ENCODE measurements at regions not wholly inside any gene's neighbourhood (a gene's known extent, or its start where the extent isn't known, plus 50 kb on each side); places are given as distances from the start of the nearest gene placed in this dataset.

GRCh38 chr2:207385076-207385475, 144.7 kb upstream of the CREB1 start:
- H3K9me3 ChIP-seq (ENCODE audit: control insufficient read depth in 1 of 2, low read length in 2 of 2), result peaks cover 0 to 3% of the 10 kb centered on the region in 2 donors
- H3K27me3 ChIP-seq (ENCODE audit: control insufficient read depth in 1 of 2, insufficient read depth in 2 of 2, low read length in 2 of 2), result no peaks in the 10 kb centered on the region
- H3K36me3 ChIP-seq (ENCODE audit: control insufficient read depth in 1 of 2, insufficient read depth in 2 of 2, low read length in 2 of 2), result no peaks in the 10 kb centered on the region

GRCh38 chr2:207385903-207386302, 143.9 kb upstream of the CREB1 start:
- no peak overlapping the region for H3K27ac ChIP-seq (ENCODE audit: low read depth, low read length)
- H3K4me3 ChIP-seq (ENCODE audit: low read depth in 1 of 2, low read length in 2 of 2), result no peak overlapping the region
- H3K4me1 ChIP-seq (ENCODE audit: control insufficient read depth in 1 of 2, insufficient read depth in 2 of 2, low read length in 2 of 2), result no peaks in the 10 kb centered on the region
- no peaks in the 10 kb centered on the region for H3K27me3 ChIP-seq (ENCODE audit: control insufficient read depth in 1 of 2, insufficient read depth in 2 of 2, low read length in 2 of 2)
- H3K36me3 ChIP-seq (ENCODE audit: control insufficient read depth in 1 of 2, insufficient read depth in 2 of 2, low read length in 2 of 2), result no peaks in the 10 kb centered on the region
- peaks cover 0 to 3% of the 10 kb centered on the region in 2 donors for H3K9me3 ChIP-seq (ENCODE audit: control insufficient read depth in 1 of 2, low read length in 2 of 2)
- H3K9ac ChIP-seq (ENCODE audit: low read depth in 1 of 2, low read length in 2 of 2), result no peak overlapping the region

More at GRCh38 chr2:207385076-207385475, 144.7 kb upstream of the CREB1 start:
- Histone ChIP-seq H3K27ac (ENCODE audit: low read depth, low read length) (no peak overlapping the region), H3K4me3 (ENCODE audit: low read depth in 1 of 2, low read length in 2 of 2) (no peak overlapping the region), H3K4me1 (ENCODE audit: control insufficient read depth in 1 of 2, insufficient read depth in 2 of 2, low read length in 2 of 2) (no peaks in the 10 kb centered on the region), H3K9ac (ENCODE audit: low read depth in 1 of 2, low read length in 2 of 2) (no peak overlapping the region)

- H3K9ac ChIP-seq (ENCODE audit: low read depth in 1 of 2, low read length in 2 of 2), result no peak overlapping the region
- no peaks in the 10 kb centered on the region for H3K9me3 ChIP-seq (ENCODE audit: control insufficient read depth in 1 of 2, low read length in 2 of 2)
- H3K27me3 ChIP-seq (ENCODE audit: control insufficient read depth in 1 of 2, insufficient read depth in 2 of 2, low read length in 2 of 2), result no peaks in the 10 kb centered on the region
- no peaks in the 10 kb centered on the region for H3K4me1 ChIP-seq (ENCODE audit: control insufficient read depth in 1 of 2, insufficient read depth in 2 of 2, low read length in 2 of 2)
- H3K36me3 ChIP-seq (ENCODE audit: control insufficient read depth in 1 of 2, insufficient read depth in 2 of 2, low read length in 2 of 2), result no peaks in the 10 kb centered on the region
- no peak overlapping the region for H3K4me3 ChIP-seq (ENCODE audit: low read depth in 1 of 2, low read length in 2 of 2)
- no peak overlapping the region for H3K27ac ChIP-seq (ENCODE audit: low read depth, low read length)
Observed at GRCh38 chr2:207387001-207387571, 142.7 kb upstream of the CREB1 start.

- no peak overlapping the region for H3K9ac ChIP-seq (ENCODE audit: low read depth in 1 of 2, low read length in 2 of 2)
- H3K36me3 ChIP-seq (ENCODE audit: control insufficient read depth in 1 of 2, insufficient read depth in 2 of 2, low read length in 2 of 2), result no peaks in the 10 kb centered on the region
- no peaks in the 10 kb centered on the region for H3K4me1 ChIP-seq (ENCODE audit: control insufficient read depth in 1 of 2, insufficient read depth in 2 of 2, low read length in 2 of 2)
- no peak overlapping the region for H3K4me3 ChIP-seq (ENCODE audit: low read depth in 1 of 2, low read length in 2 of 2)
- H3K27me3 ChIP-seq (ENCODE audit: control insufficient read depth in 1 of 2, insufficient read depth in 2 of 2, low read length in 2 of 2), result no peaks in the 10 kb centered on the region
- H3K27ac ChIP-seq (ENCODE audit: low read depth, low read length), result no peak overlapping the region
- H3K9me3 ChIP-seq (ENCODE audit: control insufficient read depth in 1 of 2, low read length in 2 of 2), result no peaks in the 10 kb centered on the region
Observed at GRCh38 chr2:207390302-207391095, 139.3 kb upstream of the CREB1 start.

GRCh38 chr2:207394203-207394781, 135.5 kb upstream of the CREB1 start:
- Histone ChIP-seq H3K4me3 (ENCODE audit: low read depth in 1 of 2, low read length in 2 of 2) (no peak overlapping the region), H3K27me3 (ENCODE audit: control insufficient read depth in 1 of 2, insufficient read depth in 2 of 2, low read length in 2 of 2) (no peaks in the 10 kb centered on the region), H3K9me3 (ENCODE audit: control insufficient read depth in 1 of 2, low read length in 2 of 2) (no peaks in the 10 kb centered on the region), H3K4me1 (ENCODE audit: control insufficient read depth in 1 of 2, insufficient read depth in 2 of 2, low read length in 2 of 2) (no peaks in the 10 kb centered on the region), H3K36me3 (ENCODE audit: control insufficient read depth in 1 of 2, insufficient read depth in 2 of 2, low read length in 2 of 2) (no peaks in the 10 kb centered on the region), H3K9ac (ENCODE audit: low read depth in 1 of 2, low read length in 2 of 2) (no peak overlapping the region), H3K27ac (ENCODE audit: low read depth, low read length) (no peak overlapping the region)

GRCh38 chr2:207394812-207395534, 134.8 kb upstream of the CREB1 start:
- H3K9me3 ChIP-seq (ENCODE audit: control insufficient read depth in 1 of 2, low read length in 2 of 2), result no peaks in the 10 kb centered on the region
- H3K36me3 ChIP-seq (ENCODE audit: control insufficient read depth in 1 of 2, insufficient read depth in 2 of 2, low read length in 2 of 2), result no peaks in the 10 kb centered on the region

GRCh38 chr2:207395535-207396251, 134.1 kb upstream of the CREB1 start:
- Histone ChIP-seq H3K9me3 (ENCODE audit: control insufficient read depth in 1 of 2, low read length in 2 of 2) (no peaks in the 10 kb centered on the region), H3K27me3 (ENCODE audit: control insufficient read depth in 1 of 2, insufficient read depth in 2 of 2, low read length in 2 of 2) (no peaks in the 10 kb centered on the region), H3K27ac (ENCODE audit: low read depth, low read length) (no peak overlapping the region), H3K36me3 (ENCODE audit: control insufficient read depth in 1 of 2, insufficient read depth in 2 of 2, low read length in 2 of 2) (no peaks in the 10 kb centered on the region), H3K4me3 (ENCODE audit: low read depth in 1 of 2, low read length in 2 of 2) (no peak overlapping the region), H3K9ac (ENCODE audit: low read depth in 1 of 2, low read length in 2 of 2) (no peak overlapping the region), H3K4me1 (ENCODE audit: control insufficient read depth in 1 of 2, insufficient read depth in 2 of 2, low read length in 2 of 2) (no peaks in the 10 kb centered on the region)

More at GRCh38 chr2:207394812-207395534, 134.8 kb upstream of the CREB1 start:
- no peaks in the 10 kb centered on the region for H3K4me1 ChIP-seq (ENCODE audit: control insufficient read depth in 1 of 2, insufficient read depth in 2 of 2, low read length in 2 of 2)
- H3K27ac ChIP-seq (ENCODE audit: low read depth, low read length), result no peak overlapping the region
- H3K27me3 ChIP-seq (ENCODE audit: control insufficient read depth in 1 of 2, insufficient read depth in 2 of 2, low read length in 2 of 2), result no peaks in the 10 kb centered on the region
- H3K9ac ChIP-seq (ENCODE audit: low read depth in 1 of 2, low read length in 2 of 2), result no peak overlapping the region
- H3K4me3 ChIP-seq (ENCODE audit: low read depth in 1 of 2, low read length in 2 of 2), result no peak overlapping the region

GRCh38 chr2:207397917-207398655, 131.7 kb upstream of the CREB1 start:
- Histone ChIP-seq H3K4me3 (ENCODE audit: low read depth in 1 of 2, low read length in 2 of 2) (no peak overlapping the region), H3K9me3 (ENCODE audit: control insufficient read depth in 1 of 2, low read length in 2 of 2) (no peaks in the 10 kb centered on the region), H3K36me3 (ENCODE audit: control insufficient read depth in 1 of 2, insufficient read depth in 2 of 2, low read length in 2 of 2) (no peaks in the 10 kb centered on the region), H3K9ac (ENCODE audit: low read depth in 1 of 2, low read length in 2 of 2) (no peak overlapping the region), H3K27me3 (ENCODE audit: control insufficient read depth in 1 of 2, insufficient read depth in 2 of 2, low read length in 2 of 2) (no peaks in the 10 kb centered on the region), H3K4me1 (ENCODE audit: control insufficient read depth in 1 of 2, insufficient read depth in 2 of 2, low read length in 2 of 2) (no peaks in the 10 kb centered on the region), H3K27ac (ENCODE audit: low read depth, low read length) (no peak overlapping the region)

GRCh38 chr2:207399301-207399700, 130.5 kb upstream of the CREB1 start:
- Histone ChIP-seq H3K4me1 (ENCODE audit: control insufficient read depth in 1 of 2, insufficient read depth in 2 of 2, low read length in 2 of 2) (no peaks in the 10 kb centered on the region), H3K36me3 (ENCODE audit: control insufficient read depth in 1 of 2, insufficient read depth in 2 of 2, low read length in 2 of 2) (no peaks in the 10 kb centered on the region), H3K4me3 (ENCODE audit: low read depth in 1 of 2, low read length in 2 of 2) (no peak overlapping the region), H3K9ac (ENCODE audit: low read depth in 1 of 2, low read length in 2 of 2) (no peak overlapping the region), H3K27me3 (ENCODE audit: control insufficient read depth in 1 of 2, insufficient read depth in 2 of 2, low read length in 2 of 2) (no peaks in the 10 kb centered on the region), H3K9me3 (ENCODE audit: control insufficient read depth in 1 of 2, low read length in 2 of 2) (no peaks in the 10 kb centered on the region), H3K27ac (ENCODE audit: low read depth, low read length) (no peak overlapping the region)

Measured in duodenal mucosa (tissue), 2 donors.